Skeletal muscle tissue (tissue), 3 donors: ENCODE measurements at regions not wholly inside any gene's neighbourhood (a gene's known extent, or its start where the extent isn't known, plus 50 kb on each side); places are given as distances from the start of the nearest gene placed in this dataset.

Experiments used
- H3K27ac ChIP-seq: one replicate; pipeline ENCODE4 v1.7.0; 2013; ENCODE audit warnings: mild to moderate bottlenecking, low read depth, low read length, inconsistent platforms
- H3K27me3 ChIP-seq, 3 donors: one replicate each; pipeline ENCODE4 v1.7.0; 2013; ENCODE audit warnings: low read length in 3 of 3; ENCODE audit not compliant: control insufficient read depth in 3 of 3, insufficient read depth in 3 of 3
- H3K36me3 ChIP-seq, 3 donors: one replicate each; pipeline ENCODE4 v1.7.0; 2013; ENCODE audit warnings: low read length in 3 of 3; ENCODE audit not compliant: control insufficient read depth in 3 of 3, insufficient read depth in 3 of 3
- H3K4me1 ChIP-seq, 3 donors: one replicate each; pipeline ENCODE4 v1.7.0; 2013; ENCODE audit warnings: low read length in 3 of 3, mild to moderate bottlenecking in 3 of 3; ENCODE audit not compliant: control insufficient read depth in 3 of 3, insufficient read depth in 3 of 3
- H3K4me3 ChIP-seq, 3 donors: one replicate each; pipeline ENCODE4 v1.7.0; 2013; ENCODE audit warnings: low read length in 3 of 3
- H3K9ac ChIP-seq, 3 donors: one replicate each; pipeline ENCODE4 v1.7.0; 2013; ENCODE audit warnings: low read length in 3 of 3, mild to moderate bottlenecking in 3 of 3, moderate library complexity in 2 of 3, low read depth in 1 of 3
- H3K9me3 ChIP-seq, 3 donors: one replicate each; pipeline ENCODE4 v1.7.0; 2013; ENCODE audit warnings: low read length in 3 of 3; ENCODE audit not compliant: control insufficient read depth in 3 of 3
- donor health status: Osteomylitis.

DNA sequence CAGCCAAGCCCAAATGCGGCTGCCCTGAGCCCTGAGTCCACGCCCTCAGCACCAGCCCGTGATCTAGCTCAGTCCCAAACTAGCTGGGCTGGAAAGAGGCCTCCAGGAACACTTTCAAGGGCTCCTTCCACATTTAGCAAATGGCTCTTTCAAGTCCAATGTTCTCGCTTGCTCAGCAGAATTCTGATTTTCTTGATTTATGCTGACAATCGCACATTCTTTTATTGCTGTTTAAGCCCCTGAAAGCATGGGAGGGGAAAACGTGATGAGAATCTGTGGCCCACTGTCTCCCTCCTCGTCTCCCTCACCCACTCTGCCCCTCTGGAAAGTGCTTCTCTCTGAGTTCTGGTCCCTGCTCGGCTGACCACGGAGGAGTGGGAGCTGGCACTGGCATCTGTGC is 293.8 kb downstream of the FOXL1 start:
- no peak overlapping the region for H3K27ac ChIP-seq
- peaks cover 0 to under 1% (median under 1%) of the 10 kb centered on the region in 3 donors for H3K4me1 ChIP-seq
- peaks cover 0 to 23% (median 22%) of the 10 kb centered on the region in 3 donors for H3K27me3 ChIP-seq
- H3K9me3 ChIP-seq, result peaks cover 6 to 9% (median 7%) of the 10 kb centered on the region in 3 donors
- H3K9ac ChIP-seq, result no peak overlapping the region
- no peak overlapping the region for H3K4me3 ChIP-seq
- no peaks in the 10 kb centered on the region for H3K36me3 ChIP-seq

GRCh38 chr16:86872833-86873232 is 294.5 kb downstream of the FOXL1 start:
- Histone ChIP-seq H3K9me3 (peaks cover 6 to 9% (median 7%) of the 10 kb centered on the region in 3 donors), H3K36me3 (no peaks in the 10 kb centered on the region), H3K27ac (no peak overlapping the region), H3K4me1 (no peaks in the 10 kb centered on the region), H3K9ac (no peak overlapping the region), H3K4me3 (no peak overlapping the region), H3K27me3 (peaks cover under 1 to 27% (median 19%) of the 10 kb centered on the region in 3 donors)

DNA sequence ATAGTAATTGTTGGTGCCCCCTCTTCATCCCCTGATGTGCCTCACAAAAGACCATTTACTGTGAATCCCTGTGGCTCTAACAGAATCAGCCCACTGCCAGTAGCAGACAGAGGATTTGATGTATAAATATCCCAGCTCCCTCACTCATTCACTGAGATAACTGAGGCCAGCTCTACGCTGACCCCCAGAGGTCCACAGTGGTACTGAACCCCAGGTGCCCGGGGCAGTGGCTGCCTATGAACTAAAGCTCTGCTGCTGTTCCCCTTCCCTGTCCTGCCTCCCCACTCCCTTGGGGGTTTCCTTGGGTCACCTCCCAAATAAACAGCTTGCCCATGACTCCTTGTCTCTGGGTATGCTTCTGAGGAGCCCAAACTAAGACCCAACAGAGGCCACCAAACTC is 295.8 kb downstream of the FOXL1 start:
- Histone ChIP-seq H3K27ac (no peak overlapping the region), H3K36me3 (no peaks in the 10 kb centered on the region), H3K4me3 (no peak overlapping the region), H3K4me1 (no peaks in the 10 kb centered on the region), H3K27me3 (peaks cover 13 to 38% (median 25%) of the 10 kb centered on the region in 3 donors), H3K9me3 (peaks cover 6 to 9% (median 7%) of the 10 kb centered on the region in 3 donors), H3K9ac (no peak overlapping the region)

DNA sequence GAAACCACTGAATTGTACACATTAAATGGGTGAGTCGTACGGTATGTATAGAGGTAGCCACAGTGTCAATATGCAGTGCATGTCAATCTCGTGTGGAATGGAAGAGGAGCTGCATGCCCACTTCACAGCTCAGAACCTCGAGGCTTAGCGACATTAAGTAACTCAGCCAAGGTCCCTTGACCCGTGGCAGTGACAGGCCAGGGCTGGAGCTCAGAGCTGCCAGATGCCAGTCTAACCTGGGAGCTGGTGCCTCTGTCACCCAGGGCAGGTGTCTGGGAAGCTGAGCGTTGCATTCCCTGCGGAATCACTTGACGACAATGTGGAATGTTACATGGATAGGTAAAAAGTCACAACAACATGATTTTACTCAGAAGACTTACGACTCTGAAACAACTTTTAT is 298.1 kb downstream of the FOXL1 start:
- H3K9me3 ChIP-seq, result peaks cover 6 to 7% (median 7%) of the 10 kb centered on the region in 3 donors
- no peak overlapping the region for H3K4me3 ChIP-seq
- no peaks in the 10 kb centered on the region for H3K4me1 ChIP-seq
- H3K27ac ChIP-seq, result no peak overlapping the region
- H3K36me3 ChIP-seq, result no peaks in the 10 kb centered on the region
- no peak overlapping the region for H3K9ac ChIP-seq
- H3K27me3 ChIP-seq, result peaks cover 24 to 51% (median 41%) of the 10 kb centered on the region in 3 donors

DNA sequence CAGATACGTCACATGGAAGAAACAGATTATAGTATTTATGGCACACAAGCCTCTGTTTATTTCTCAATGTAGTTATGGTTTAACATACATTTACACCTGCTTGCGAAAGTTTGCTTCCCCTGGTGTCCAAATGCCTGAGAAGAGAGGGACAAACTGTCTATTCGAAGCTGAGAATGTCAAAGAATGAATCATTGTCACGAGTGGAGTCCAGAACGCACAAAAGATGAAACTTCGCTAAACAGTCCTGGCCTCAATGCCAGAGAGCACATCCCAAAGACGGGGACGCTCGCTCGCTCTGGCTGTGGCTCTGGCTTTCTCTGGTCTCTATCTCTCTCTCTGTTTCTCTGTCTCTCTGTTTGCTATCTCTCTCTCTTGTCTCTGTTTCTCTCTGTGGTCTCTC is 298.8 kb downstream of the FOXL1 start:
- H3K4me3 ChIP-seq, result no peak overlapping the region
- no peak overlapping the region for H3K9ac ChIP-seq
- H3K27ac ChIP-seq, result no peak overlapping the region
- no peaks in the 10 kb centered on the region for H3K4me1 ChIP-seq
- H3K36me3 ChIP-seq, result no peaks in the 10 kb centered on the region
- peaks cover 6 to 7% (median 7%) of the 10 kb centered on the region in 3 donors for H3K9me3 ChIP-seq
- H3K27me3 ChIP-seq, result peaks cover 24 to 56% (median 46%) of the 10 kb centered on the region in 3 donors

DNA sequence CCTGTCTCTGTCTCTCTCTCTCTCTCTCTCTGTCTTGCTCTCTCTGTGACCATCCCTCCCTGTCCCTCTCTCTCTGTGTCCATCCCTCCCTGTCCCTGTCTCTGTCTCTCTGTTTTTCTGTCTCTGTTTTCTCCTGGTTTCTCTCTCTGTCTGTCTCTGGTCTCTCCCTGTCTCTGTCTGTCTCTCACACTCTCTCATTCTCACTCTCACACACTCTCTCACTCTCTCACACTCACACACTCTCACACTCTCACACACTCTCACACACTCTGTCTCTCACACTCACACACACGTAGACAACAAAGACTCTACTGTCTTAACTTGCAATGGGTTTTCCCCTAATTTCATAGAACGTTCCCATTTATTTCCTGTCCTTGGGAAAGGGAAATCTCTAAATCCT is 299.5 kb downstream of the FOXL1 start:
- Histone ChIP-seq H3K9me3 (peaks cover 4 to 7% (median 5%) of the 10 kb centered on the region in 3 donors), H3K27me3 (peaks cover 24 to 62% (median 52%) of the 10 kb centered on the region in 3 donors), H3K4me1 (peaks cover 5 to 6% (median 5%) of the 10 kb centered on the region in 3 donors), H3K36me3 (no peaks in the 10 kb centered on the region), H3K9ac (no peak overlapping the region), H3K27ac (no peak overlapping the region), H3K4me3 (no peak overlapping the region)

DNA sequence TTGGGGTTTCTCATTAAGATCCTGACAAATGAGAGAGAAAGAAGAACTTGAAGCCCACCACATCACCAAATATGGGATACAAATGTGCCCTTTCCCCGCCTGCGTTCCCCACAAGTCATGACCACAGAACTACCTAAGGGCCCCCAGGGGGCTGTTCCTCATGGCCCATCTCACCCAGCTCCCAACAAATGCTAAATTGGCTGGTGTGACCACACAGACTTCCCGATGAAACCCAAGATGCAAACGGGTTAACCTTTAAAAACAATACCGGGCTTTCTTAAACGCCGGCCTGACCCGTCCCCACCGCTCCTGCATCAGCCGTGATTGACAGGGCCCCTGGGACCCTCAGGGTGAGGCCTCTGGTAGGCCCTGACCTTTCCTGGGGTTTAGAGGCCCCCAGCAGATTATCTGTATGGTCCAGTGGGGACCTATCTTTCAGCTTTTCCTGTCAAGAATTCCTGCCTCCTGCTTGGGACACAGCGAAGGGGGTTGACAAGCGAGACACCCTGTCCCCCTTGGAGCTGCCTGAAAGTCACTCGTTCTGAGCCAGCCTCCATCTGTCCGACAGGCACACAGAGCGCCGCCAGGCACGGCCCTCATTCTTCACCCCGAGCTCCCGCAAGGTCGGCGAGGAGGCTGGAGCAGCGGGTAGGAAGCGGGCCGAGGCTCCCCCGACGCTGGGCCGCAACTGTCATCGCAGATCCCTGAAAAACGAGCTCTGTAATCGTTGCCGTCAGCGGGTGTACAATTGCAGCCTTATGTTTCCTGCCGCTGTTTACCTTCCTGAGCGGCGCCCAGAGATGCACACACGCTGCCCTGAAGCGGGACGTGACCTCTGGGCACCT is 300.1 kb downstream of the FOXL1 start:
- Histone ChIP-seq H3K4me3 (no peak overlapping the region), H3K27me3 (peaks cover 24 to 64% (median 54%) of the 10 kb centered on the region in 3 donors), H3K4me1 (peaks cover 6 to 11% (median 6%) of the 10 kb centered on the region in 3 donors), H3K36me3 (no peaks in the 10 kb centered on the region), H3K27ac (no peak overlapping the region), H3K9me3 (peaks cover 0 to 5% (median 3%) of the 10 kb centered on the region in 3 donors), H3K9ac (no peak overlapping the region)

DNA sequence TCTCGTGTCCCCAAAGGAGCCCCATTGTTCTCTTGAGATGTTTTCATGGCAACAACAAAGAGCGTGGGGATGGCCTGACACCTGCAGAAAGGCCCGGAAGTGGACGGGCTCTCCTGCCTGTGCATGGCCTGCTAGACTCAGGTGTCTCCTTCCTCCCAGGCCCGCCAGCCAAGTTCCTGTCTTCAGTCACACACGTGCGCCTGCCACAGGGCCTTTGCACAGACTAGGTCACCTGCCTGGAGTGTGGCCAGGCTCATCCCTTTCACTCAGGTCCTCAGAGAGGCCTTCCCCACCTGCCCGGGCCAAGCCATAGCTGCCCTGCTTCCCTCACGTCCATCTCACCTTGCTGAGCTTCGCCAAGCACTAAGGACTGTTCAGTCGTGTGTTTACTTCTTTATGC is 300.9 kb downstream of the FOXL1 start:
- Histone ChIP-seq H3K4me3 (no peak overlapping the region), H3K27ac (no peak overlapping the region), H3K27me3 (peaks cover 24 to 64% (median 62%) of the 10 kb centered on the region in 3 donors), H3K4me1 (peaks cover 6 to 12% (median 6%) of the 10 kb centered on the region in 3 donors), H3K9ac (no peak overlapping the region), H3K9me3 (peaks cover 0 to 2% (median 0%) of the 10 kb centered on the region in 3 donors), H3K36me3 (no peaks in the 10 kb centered on the region)

DNA sequence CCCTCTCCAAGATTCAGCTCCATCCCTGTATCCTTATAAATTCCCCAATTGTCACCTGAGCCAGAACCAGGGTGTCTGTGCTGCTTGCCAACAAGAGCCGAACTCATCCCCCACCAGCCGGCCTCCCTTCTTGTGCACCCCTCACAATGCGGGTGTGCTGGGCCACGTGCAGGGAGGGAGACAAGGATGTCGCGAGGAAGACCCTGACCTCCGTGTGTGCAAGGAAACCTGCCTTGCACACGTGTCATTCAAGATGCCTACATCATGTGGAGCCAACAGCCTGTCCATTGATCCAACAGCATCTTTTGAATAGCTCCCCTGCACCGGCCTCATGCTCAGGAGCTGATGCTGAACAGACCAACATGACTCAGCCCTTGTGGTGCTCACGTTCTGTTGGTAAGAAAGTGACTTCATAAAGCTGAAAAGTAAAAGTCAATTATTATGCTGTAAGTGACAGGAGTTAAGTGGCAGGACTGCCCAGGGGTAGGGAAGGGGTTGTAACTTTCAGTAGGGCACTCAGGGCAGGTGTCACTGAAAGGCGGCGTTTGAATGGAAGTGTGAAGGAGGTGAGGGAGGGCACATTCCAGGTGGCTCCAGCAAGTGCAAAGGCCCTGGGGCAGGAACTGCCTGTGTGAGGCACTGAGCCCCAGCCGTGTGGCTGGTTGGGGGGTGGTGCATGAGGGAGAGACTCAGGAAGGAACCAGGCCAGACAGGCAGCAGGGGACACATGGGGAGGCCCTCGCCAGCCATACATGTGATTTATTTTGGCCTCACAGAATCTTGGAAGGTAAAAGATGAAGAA is 302.2 kb downstream of the FOXL1 start:
- H3K9me3 ChIP-seq, result peaks cover 0 to 2% (median 0%) of the 10 kb centered on the region in 3 donors
- H3K4me3 ChIP-seq, result no peak overlapping the region
- peaks cover 6 to 12% (median 6%) of the 10 kb centered on the region in 3 donors for H3K4me1 ChIP-seq
- H3K27me3 ChIP-seq, result peaks cover 24 to 69% (median 64%) of the 10 kb centered on the region in 3 donors
- H3K36me3 ChIP-seq, result no peaks in the 10 kb centered on the region
- no peak overlapping the region for H3K27ac ChIP-seq
- H3K9ac ChIP-seq, result no peak overlapping the region
